ENCODE measurements at regions not wholly inside any gene's neighbourhood (a gene's known extent, or its start where the extent isn't known, plus 50 kb on each side); places are given as distances from the start of the nearest gene placed in this dataset.
"Not testable (repeated sequence)": the region's sequence is repeated elsewhere in the genome, so short reads cannot be mapped to it uniquely, and the experiment has no call there.

DNA sequence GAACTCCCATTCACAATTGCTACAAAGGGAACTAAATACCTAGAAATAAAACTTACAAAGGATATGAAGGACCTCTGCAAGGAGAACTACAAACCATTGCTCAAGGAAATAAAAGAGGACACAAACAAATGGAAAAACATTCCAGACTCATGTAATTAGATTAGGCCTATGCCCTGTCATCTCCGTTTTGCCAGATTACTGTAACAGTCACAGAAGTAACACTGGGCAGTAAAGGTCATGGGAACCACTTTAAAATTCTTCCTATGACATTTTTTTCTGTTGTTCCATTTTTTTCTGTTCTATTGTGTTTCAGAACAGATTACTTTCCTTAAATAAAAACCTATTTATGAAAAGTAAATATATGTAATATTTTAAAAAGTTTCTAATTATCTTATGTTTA is 199.4 kb upstream of the CENPE start:
- H3K9me3 Mint-ChIP-seq: peaks cover 13% of the 10 kb centered on the region
- H3K4me3 Mint-ChIP-seq: no peak overlapping the region
- intact Hi-C loops (cut with micrococcal nuclease): no loop called here
- no peaks in the 10 kb centered on the region for H3K36me3 Mint-ChIP-seq (ENCODE audit: low read depth)
- no peaks in the 10 kb centered on the region for H3K27me3 Mint-ChIP-seq
- no peaks in the 10 kb centered on the region for H3K4me1 Mint-ChIP-seq (ENCODE audit: low read depth)
- no peak overlapping the region for H3K27ac Mint-ChIP-seq

DNA sequence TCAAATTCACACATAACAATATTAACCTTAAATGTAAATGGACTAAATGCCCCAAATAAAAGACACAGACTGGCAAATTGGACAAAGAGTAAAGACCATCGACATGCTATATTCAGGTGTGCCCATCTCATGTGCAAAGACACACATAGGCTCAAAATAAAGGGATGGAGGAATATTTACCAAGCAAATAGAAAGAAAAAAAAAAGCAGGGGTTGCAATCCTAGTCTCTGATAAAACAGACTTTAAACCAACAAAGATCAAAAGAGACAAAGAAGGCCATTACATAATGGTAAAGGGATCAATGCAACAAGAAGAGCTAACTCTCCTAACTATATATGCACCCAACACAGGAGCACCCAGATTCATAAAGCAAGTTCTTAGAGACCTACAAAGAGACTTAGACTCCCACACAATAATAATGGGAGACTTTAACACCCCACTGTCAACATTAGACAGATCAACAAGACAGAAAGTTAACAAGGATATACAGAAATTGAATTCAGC is 189.4 kb upstream of the CENPE start:
- H3K4me3 Mint-ChIP-seq; H3K27me3 Mint-ChIP-seq; H3K27ac Mint-ChIP-seq; intact Hi-C loops (cut with micrococcal nuclease); H3K36me3 Mint-ChIP-seq (ENCODE audit: low read depth); H3K4me1 Mint-ChIP-seq (ENCODE audit: low read depth): not testable (repeated sequence)
- peaks cover 52% of the 10 kb centered on the region for H3K9me3 Mint-ChIP-seq

GRCh38 chr4:103385565-103385964 is 187.4 kb upstream of the CENPE start:
- H3K27me3 Mint-ChIP-seq; H3K4me3 Mint-ChIP-seq; intact Hi-C loops (cut with micrococcal nuclease); H3K36me3 Mint-ChIP-seq (ENCODE audit: low read depth); H3K27ac Mint-ChIP-seq; H3K4me1 Mint-ChIP-seq (ENCODE audit: low read depth): not testable (repeated sequence)
- H3K9me3 Mint-ChIP-seq: peaks cover 68% of the 10 kb centered on the region

GRCh38 chr4:103375278-103375677 is 177.1 kb upstream of the CENPE start:
- H3K27me3 Mint-ChIP-seq: no peaks in the 10 kb centered on the region
- H3K9me3 Mint-ChIP-seq: peaks cover 9% of the 10 kb centered on the region
- H3K4me1 Mint-ChIP-seq (ENCODE audit: low read depth): no peaks in the 10 kb centered on the region
- H3K4me3 Mint-ChIP-seq: no peak overlapping the region
- intact Hi-C loops (cut with micrococcal nuclease): no loop called here
- no peaks in the 10 kb centered on the region for H3K36me3 Mint-ChIP-seq (ENCODE audit: low read depth)
- no peak overlapping the region for H3K27ac Mint-ChIP-seq

DNA sequence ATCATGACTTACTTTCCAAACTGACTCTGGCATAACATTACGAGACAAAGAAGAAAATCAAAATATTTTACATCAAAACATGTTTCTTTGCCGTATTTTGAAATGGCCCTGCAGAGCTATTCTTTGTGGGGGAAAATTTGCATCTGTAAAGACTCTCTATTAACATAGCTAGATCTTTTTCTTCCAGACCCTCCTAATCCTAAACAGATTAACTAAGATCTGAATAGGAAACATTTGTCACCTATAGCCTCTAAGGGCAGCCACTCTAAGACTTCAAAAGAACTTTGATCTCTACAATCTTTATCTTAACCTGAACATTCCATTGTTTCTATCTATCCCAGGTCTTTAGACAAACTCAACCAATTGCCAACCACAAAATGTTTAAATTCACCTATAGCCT is 176.6 kb upstream of the CENPE start:
- Mint-ChIP-seq H3K9me3 (peaks cover 4% of the 10 kb centered on the region), H3K27me3 (no peaks in the 10 kb centered on the region), H3K4me1 (ENCODE audit: low read depth) (no peaks in the 10 kb centered on the region), H3K36me3 (ENCODE audit: low read depth) (no peaks in the 10 kb centered on the region), H3K27ac (no peak overlapping the region), H3K4me3 (no peak overlapping the region)
- intact Hi-C loops (cut with micrococcal nuclease): no loop called here

DNA sequence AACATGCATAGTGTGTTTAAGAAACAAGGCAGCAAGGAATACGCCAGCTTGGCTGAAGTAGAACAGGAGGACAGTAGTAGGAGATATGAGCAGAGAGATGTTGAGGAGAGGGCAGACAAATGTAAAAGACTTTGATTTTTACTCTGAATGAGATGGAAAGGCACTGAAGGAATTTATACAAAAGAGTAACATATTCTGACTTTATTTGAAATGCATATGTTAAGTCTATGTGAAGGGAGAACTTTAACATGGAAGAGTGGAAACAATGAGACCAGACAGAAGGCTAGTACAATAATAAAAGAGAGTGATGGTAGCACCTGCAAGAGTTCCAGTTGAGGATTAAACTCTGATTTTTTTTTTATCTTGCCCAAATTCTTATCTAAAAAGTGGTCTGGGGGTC is 176.2 kb upstream of the CENPE start:
- no peak overlapping the region for H3K4me3 Mint-ChIP-seq
- no peaks in the 10 kb centered on the region for H3K4me1 Mint-ChIP-seq (ENCODE audit: low read depth)
- H3K36me3 Mint-ChIP-seq (ENCODE audit: low read depth): no peaks in the 10 kb centered on the region
- H3K27me3 Mint-ChIP-seq: no peaks in the 10 kb centered on the region
- no peak overlapping the region for H3K27ac Mint-ChIP-seq
- intact Hi-C loops (cut with micrococcal nuclease): no loop called here
- no peaks in the 10 kb centered on the region for H3K9me3 Mint-ChIP-seq

- no peaks in the 10 kb centered on the region for H3K27me3 Mint-ChIP-seq
- H3K9me3 Mint-ChIP-seq: no peaks in the 10 kb centered on the region
- H3K4me3 Mint-ChIP-seq: no peak overlapping the region
- no peaks in the 10 kb centered on the region for H3K4me1 Mint-ChIP-seq (ENCODE audit: low read depth)
- no peaks in the 10 kb centered on the region for H3K36me3 Mint-ChIP-seq (ENCODE audit: low read depth)
- intact Hi-C loops (cut with micrococcal nuclease): no loop called here
- no peak overlapping the region for H3K27ac Mint-ChIP-seq
These were observed 173.9 kb upstream of the CENPE start for GRCh38 chr4:103372002-103372558.

DNA sequence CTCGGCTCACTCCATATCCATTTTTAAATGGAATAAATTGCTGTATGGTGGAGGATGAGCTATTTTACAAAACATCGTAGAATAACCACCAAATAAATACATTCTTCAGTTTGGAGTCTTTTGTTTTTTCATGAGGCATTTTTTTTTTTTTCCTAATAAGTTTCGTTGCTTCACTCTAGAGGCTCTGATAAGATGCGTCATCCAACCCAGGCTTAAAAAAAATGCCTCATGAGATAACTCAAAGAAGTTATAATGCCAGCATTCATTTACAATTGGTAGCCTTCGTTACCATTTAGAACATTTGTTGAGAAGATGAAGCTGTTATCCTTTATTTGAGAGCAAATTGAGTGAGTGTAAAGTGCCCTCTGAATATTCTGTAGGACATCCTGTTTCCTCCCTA is 172.2 kb upstream of the CENPE start:
- H3K36me3 Mint-ChIP-seq (ENCODE audit: low read depth): no peaks in the 10 kb centered on the region
- H3K9me3 Mint-ChIP-seq: no peaks in the 10 kb centered on the region
- intact Hi-C loops (cut with micrococcal nuclease): no loop called here
- H3K27ac Mint-ChIP-seq: no peak overlapping the region
- H3K27me3 Mint-ChIP-seq: no peaks in the 10 kb centered on the region
- H3K4me3 Mint-ChIP-seq: no peak overlapping the region
- H3K4me1 Mint-ChIP-seq (ENCODE audit: low read depth): no peaks in the 10 kb centered on the region

DNA sequence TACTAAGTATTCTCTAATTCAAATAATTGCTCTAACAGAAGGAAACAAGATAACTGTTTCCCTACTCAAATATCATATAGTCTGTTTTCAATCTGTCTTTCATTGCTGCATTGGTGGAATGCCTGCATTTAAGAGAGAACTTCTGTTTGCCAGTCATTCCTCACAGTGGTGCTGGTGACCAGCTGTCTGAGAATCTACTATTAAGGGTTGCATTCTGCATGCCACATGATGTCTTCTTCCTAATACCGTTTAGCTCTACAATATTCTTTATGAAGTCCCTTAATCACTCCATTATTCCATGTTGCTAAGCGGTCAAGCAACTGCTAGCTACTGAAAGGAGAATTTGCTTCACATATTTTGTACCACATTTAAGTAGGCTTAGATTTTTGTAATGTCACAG is 167.1 kb upstream of the CENPE start:
- Mint-ChIP-seq H3K36me3 (ENCODE audit: low read depth) (no peaks in the 10 kb centered on the region), H3K4me1 (ENCODE audit: low read depth) (no peaks in the 10 kb centered on the region), H3K4me3 (no peak overlapping the region), H3K9me3 (peaks cover 17% of the 10 kb centered on the region), H3K27ac (no peak overlapping the region), H3K27me3 (no peaks in the 10 kb centered on the region)
- intact Hi-C loops (cut with micrococcal nuclease): no loop called here

GRCh38 chr4:103364083-103364482 is 165.9 kb upstream of the CENPE start:
- H3K27ac Mint-ChIP-seq: no peak overlapping the region
- intact Hi-C loops (cut with micrococcal nuclease): no loop called here
- H3K27me3 Mint-ChIP-seq: no peaks in the 10 kb centered on the region
- H3K4me1 Mint-ChIP-seq (ENCODE audit: low read depth): no peaks in the 10 kb centered on the region
- H3K36me3 Mint-ChIP-seq (ENCODE audit: low read depth): no peaks in the 10 kb centered on the region
- H3K4me3 Mint-ChIP-seq: no peak overlapping the region
- peaks cover 29% of the 10 kb centered on the region for H3K9me3 Mint-ChIP-seq

DNA sequence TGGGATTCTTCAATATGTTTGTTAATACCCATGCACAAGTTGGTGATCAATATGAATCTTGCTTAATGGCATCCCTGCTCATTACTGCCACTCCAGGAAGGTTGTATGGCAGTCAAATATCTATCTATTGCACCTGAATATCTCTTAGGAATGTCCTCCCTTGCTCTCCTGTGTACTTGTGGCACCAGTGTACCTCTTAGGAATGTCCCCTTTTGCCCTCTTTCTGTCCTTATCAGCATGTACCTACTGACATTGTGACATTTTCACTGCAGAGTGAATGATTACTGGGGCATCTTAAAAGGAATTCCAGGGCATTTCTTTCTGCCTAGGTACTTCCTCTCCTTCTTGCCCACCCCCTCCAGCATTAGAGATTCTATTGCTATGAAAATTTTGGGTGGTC is 163.8 kb upstream of the CENPE start:
- H3K27ac Mint-ChIP-seq: no peak overlapping the region
- H3K4me1 Mint-ChIP-seq (ENCODE audit: low read depth): no peaks in the 10 kb centered on the region
- H3K27me3 Mint-ChIP-seq: no peaks in the 10 kb centered on the region
- no peak overlapping the region for H3K4me3 Mint-ChIP-seq
- intact Hi-C loops (cut with micrococcal nuclease): no loop called here
- no peaks in the 10 kb centered on the region for H3K36me3 Mint-ChIP-seq (ENCODE audit: low read depth)
- H3K9me3 Mint-ChIP-seq: peaks cover 33% of the 10 kb centered on the region

GRCh38 chr4:103359900-103360299 is 161.8 kb upstream of the CENPE start:
- H3K9me3 Mint-ChIP-seq: peaks cover 33% of the 10 kb centered on the region
- H3K36me3 Mint-ChIP-seq (ENCODE audit: low read depth): no peaks in the 10 kb centered on the region
- intact Hi-C loops (cut with micrococcal nuclease): no loop called here
- no peak overlapping the region for H3K27ac Mint-ChIP-seq
- no peaks in the 10 kb centered on the region for H3K27me3 Mint-ChIP-seq
- no peaks in the 10 kb centered on the region for H3K4me1 Mint-ChIP-seq (ENCODE audit: low read depth)
- H3K4me3 Mint-ChIP-seq: no peak overlapping the region

GRCh38 chr4:103354006-103354405 is 155.9 kb upstream of the CENPE start:
- Mint-ChIP-seq H3K9me3 (peaks cover 12% of the 10 kb centered on the region), H3K27me3 (no peaks in the 10 kb centered on the region), H3K4me3 (no peak overlapping the region), H3K27ac (no peak overlapping the region), H3K36me3 (ENCODE audit: low read depth) (no peaks in the 10 kb centered on the region), H3K4me1 (ENCODE audit: low read depth) (no peaks in the 10 kb centered on the region)
- intact Hi-C loops (cut with micrococcal nuclease): no loop called here

DNA sequence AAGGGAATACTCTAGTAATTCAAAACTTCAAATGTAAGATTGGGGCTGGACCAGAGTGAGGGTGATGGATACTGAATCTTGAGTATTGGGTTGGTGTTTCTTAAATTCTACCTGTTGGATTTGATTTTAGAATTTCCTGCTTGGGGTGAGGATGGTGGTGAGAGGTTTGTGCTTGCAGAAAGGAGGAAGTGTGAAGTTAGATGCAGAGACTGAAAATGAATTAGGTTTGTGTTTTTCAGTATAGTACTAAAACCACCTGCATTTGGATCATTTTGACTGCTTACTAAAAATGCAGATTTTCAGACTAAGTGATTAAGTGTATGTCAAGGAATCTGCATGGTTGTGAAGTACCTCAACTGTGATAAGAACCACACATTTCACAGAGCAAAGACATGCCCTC is 131.5 kb upstream of the CENPE start:
- Mint-ChIP-seq H3K27ac (no peak overlapping the region), H3K27me3 (no peaks in the 10 kb centered on the region), H3K36me3 (ENCODE audit: low read depth) (no peaks in the 10 kb centered on the region), H3K4me1 (ENCODE audit: low read depth) (no peaks in the 10 kb centered on the region), H3K4me3 (no peak overlapping the region), H3K9me3 (peaks cover 25% of the 10 kb centered on the region)
- intact Hi-C loops (cut with micrococcal nuclease): no loop called here

- intact Hi-C loops (cut with micrococcal nuclease): no loop called here
These were observed 126.7 kb upstream of the CENPE start for GRCh38 chr4:103324811-103325210.

More at GRCh38 chr4:103324811-103325210, 126.7 kb upstream of the CENPE start:
- Mint-ChIP-seq H3K4me3 (no peak overlapping the region), H3K27me3 (no peaks in the 10 kb centered on the region), H3K4me1 (ENCODE audit: low read depth) (no peaks in the 10 kb centered on the region), H3K27ac (no peak overlapping the region), H3K9me3 (peaks cover 14% of the 10 kb centered on the region), H3K36me3 (ENCODE audit: low read depth) (no peaks in the 10 kb centered on the region)
